ENCODE measurements at regions not wholly inside any gene's neighbourhood (a gene's known extent, or its start where the extent isn't known, plus 50 kb on each side); places are given as distances from the start of the nearest gene placed in this dataset.

- Histone ChIP-seq H3K9me3 (no peaks in the 10 kb centered on the region), H3K4me3 (ENCODE audit: low read depth in 2 of 2, low read length in 1 of 2) (no peak overlapping the region), H3K9me2 (no peaks in the 10 kb centered on the region), H3K27me3 (ENCODE audit: insufficient read depth) (no peaks in the 10 kb centered on the region), H3K9ac (no peak overlapping the region), H3K4me1 (ENCODE audit: control insufficient read depth in 1 of 2, insufficient read depth in 2 of 2, low read depth in 1 of 2, low read length in 1 of 2) (no peaks in the 10 kb centered on the region; a peak in 1 of 4 replicates), H4K20me1 (ENCODE audit: insufficient read depth) (no peaks in the 10 kb centered on the region), H3K27ac (ENCODE audit: low read depth in 2 of 2, low read length in 1 of 2) (no peak overlapping the region), H3K36me3 (replicated peaks in 1 of 2; ENCODE audit: control insufficient read depth in 1 of 2, insufficient read depth in 2 of 2, low read length in 1 of 2) (no peaks in the 10 kb centered on the region), H3K79me2 (ENCODE audit: insufficient read depth) (no peaks in the 10 kb centered on the region), H2AFZ (ENCODE audit: low read depth) (no peak overlapping the region), H3K4me2 (no peak overlapping the region), H3F3A (replicated peaks; ENCODE audit: insufficient read depth) (no peaks in the 10 kb centered on the region)
- TF ChIP-seq NRF1 (IDR thresholded peaks at IDR 0.05; ENCODE audit: low read depth, low read length) (no peak), CHD2 (IDR thresholded peaks at IDR 0.05; ENCODE audit: low read length, partially characterized antibody) (no peak), MXI1 (IDR thresholded peaks at IDR 0.05; ENCODE audit: low read depth, low read length) (no peak), EZH2phosphoT487 (IDR thresholded peaks at IDR 0.05; ENCODE audit: borderline replicate concordance, low read depth) (no peak), RAD21 (IDR thresholded peaks at IDR 0.05; ENCODE audit: low read length) (no peak), FOXJ3 (CRISPR knock-in tag; IDR thresholded peaks at IDR 0.05) (no peak), ELF1 (IDR thresholded peaks at IDR 0.05) (no peak), TCF12 (IDR thresholded peaks at IDR 0.05) (no peak), YY1 (IDR thresholded peaks at IDR 0.05; ENCODE audit: low read depth) (no peak), ZBTB33 (IDR thresholded peaks at IDR 0.05; ENCODE audit: borderline replicate concordance, low read depth) (no peak), TAF1 (IDR thresholded peaks at IDR 0.05; ENCODE audit: borderline replicate concordance, low read depth, low read length) (no peak), FOXM1 (IDR thresholded peaks at IDR 0.05; ENCODE audit: low read depth) (no peak), TEAD4 (IDR thresholded peaks at IDR 0.05; ENCODE audit: borderline replicate concordance, insufficient read depth) (no peak), MEF2A (IDR thresholded peaks at IDR 0.05; ENCODE audit: borderline replicate concordance, low read depth) (no peak), USF1 (IDR thresholded peaks at IDR 0.05; ENCODE audit: borderline replicate concordance, low read depth) (no peak), EP300 (IDR thresholded peaks at IDR 0.05; ENCODE audit: borderline replicate concordance in 1 of 2, low read depth in 1 of 2, low read length in 1 of 2) (no peak), JUND (IDR thresholded peaks at IDR 0.05) (no peak), RCOR1 (IDR thresholded peaks at IDR 0.05; ENCODE audit: low read length) (no peak)
- ChIA-PET POLR2A (no interaction called here), CTCF (interaction anchor here (1.2 kb wide), 1 partner anchor 9 kb away, joined by 3 read pairs; no protein-coding TSS in a partner anchor)
- no peak for DNase-seq
- WGBS (ENCODE audit: low lambda C conversion rate) = 23% methylated on average over 2 of the region's 3 CpGs
Measured at GRCh38 chr6:6715465-6715864, 126.9 kb downstream of the LY86 start.

Data from SK-N-SH (cell line).